ENCODE measurements at regions not wholly inside any gene's neighbourhood (a gene's known extent, or its start where the extent isn't known, plus 50 kb on each side); places are given as distances from the start of the nearest gene placed in this dataset.

- Histone ChIP-seq H4K91ac (ENCODE audit: insufficient read length, low read depth, low read length) (no peak overlapping the region), H3K18ac (ENCODE audit: insufficient read length, low read depth, low read length) (no peak overlapping the region), H3K23ac (ENCODE audit: insufficient read length, low read depth, low read length) (no peak overlapping the region), H3K4me1 (ENCODE audit: insufficient read depth, low read length) (no peaks in the 10 kb centered on the region; the same call in 1 of the 2 replicates), H2BK15ac (ENCODE audit: low read depth, low read length) (no peak overlapping the region), H4K5ac (ENCODE audit: insufficient read length, low read depth, low read length) (no peak overlapping the region), H2AK5ac (ENCODE audit: insufficient read length, low read length) (no peak overlapping the region), H3K9me3 (ENCODE audit: control insufficient read depth, low read depth, low read length) (no peaks in the 10 kb centered on the region), H3K27ac (ENCODE audit: insufficient read length, low read depth, low read length) (no peak overlapping the region), H3K9ac (ENCODE audit: extremely low read depth, insufficient read length, low read length) (no peak overlapping the region), H3K56ac (ENCODE audit: insufficient read length, low read depth, low read length) (no peak overlapping the region), H3T11ph (ENCODE audit: low read length) (no peak overlapping the region), H3K4me2 (ENCODE audit: insufficient read depth, insufficient read length, low read length) (no peak overlapping the region), H3K23me2 (ENCODE audit: insufficient read length, low read depth, low read length, poor library complexity, severe bottlenecking) (no peaks in the 10 kb centered on the region), H3K79me2 (ENCODE audit: insufficient read depth, low read length) (no peaks in the 10 kb centered on the region), H2BK120ac (ENCODE audit: low read depth, low read length, poor library complexity, severe bottlenecking) (no peak overlapping the region), H3K79me1 (ENCODE audit: insufficient read depth, low read depth, low read length, poor library complexity, severe bottlenecking) (no peaks in the 10 kb centered on the region), H3K4ac (ENCODE audit: low read depth, low read length) (no peak overlapping the region), H2BK12ac (ENCODE audit: insufficient read length, low read depth, low read length) (no peak overlapping the region), H2BK20ac (ENCODE audit: low read depth, low read length, poor library complexity, severe bottlenecking) (no peak overlapping the region), H2BK5ac (ENCODE audit: insufficient read length, low read length) (no peak overlapping the region), H2AFZ (ENCODE audit: low read length) (no peak overlapping the region), H4K8ac (replicated peaks; ENCODE audit: insufficient read length, low read depth, low read length) (no peak overlapping the region), H3K27me3 (ENCODE audit: insufficient read depth, low read length) (no peaks in the 10 kb centered on the region), H3K14ac (ENCODE audit: insufficient read depth, low read length) (no peak overlapping the region), H4K20me1 (ENCODE audit: control insufficient read depth, insufficient read depth, insufficient read length) (no peaks in the 10 kb centered on the region)
- WGBS (ENCODE audit: extremely low coverage, insufficient read length, low lambda C conversion rate): no CpG with 5 or more reads among the region's 1 CpG
- Mint-ChIP-seq H3K36me3 (ENCODE audit: insufficient read depth in 1 of 3, low read depth in 3 of 3) (peaks cover 4 to 23% (median 10%) of the 10 kb centered on the region in 3 experiments), H3K27ac (no peak overlapping the region), H3K4me1 (peaks cover 9% of the 10 kb centered on the region in 2 experiments), H3K27me3 (ENCODE audit: low read depth) (no peaks in the 10 kb centered on the region), H3K4me3 (no peak overlapping the region), H3K9me3 (peaks cover 18 to 20% of the 10 kb centered on the region in 2 experiments)
- no peak for DNase-seq
- TF ChIP-seq CTCF (conservative IDR thresholded peaks at IDR 0.05): no peak
Measured at GRCh38 chr5:40166802-40167201, 512.9 kb upstream of the PTGER4 start.

Data from H9 (cell line).